A549 (cell line): ENCODE measurements at regions not wholly inside any gene's neighbourhood (a gene's known extent, or its start where the extent isn't known, plus 50 kb on each side); places are given as distances from the start of the nearest gene placed in this dataset.

Experiments used
- ATAC-seq, 2 experiments: fragments of 200-7000 bp in 1 of 2; fragments of >200 bp in 1 of 2; cut with Nextera tagmentation in 1 of 2; cut with Tn5 transposase in 1 of 2; 3 replicates each; pipeline versions ENCODE4 v1.8.0 to v1.9.1; 2018 to 2020; ENCODE audit warnings: mild to moderate bottlenecking in 1 of 2, moderate library complexity in 1 of 2
- CTCF ChIA-PET: fragments of 300-600 bp; sonication (Branson Sonifier 250); formaldehyde crosslinking; extraction: SDS; loops from one replicate; lab custom pipeline; 2021; ENCODE audit warnings: antibody characterized with exemption, inconsistent platforms; lab: Yijun Ruan, JAX
- POLR2A ChIA-PET: fragments of 350-600 bp; formaldehyde crosslinking; extraction: SDS; loops from one replicate; lab custom pipeline; 2021; ENCODE audit warnings: antibody characterized with exemption, inconsistent platforms; lab: Yijun Ruan, JAX
- DNase-seq, 2 experiments: peaks; one replicate each; pipeline versions ENCODE4 v3.0.0 to v3.0.0-alpha.2; 2011 to 2016; ENCODE audit warnings: low read depth in 1 of 2, low spot score in 1 of 2
- FAIRE-seq: peaks from 2 replicates; lab custom pipeline; 2011; peaks lifted over from hg19 to GRCh38; lab: Jason Lieb, UNC
- H3K27ac ChIP-seq, 2 experiments: fragments of >200 bp; sonication (Bioruptor Twin); formaldehyde crosslinking; 3 replicates each; pipeline ENCODE4 v1.5.1; 2016 to 2017
- H3K4me1 ChIP-seq: fragments of >200 bp; sonication (Bioruptor Twin); formaldehyde crosslinking; 3 replicates; pipeline ENCODE4 v1.6.1; 2016
- H3K4me2 ChIP-seq: fragments of >200 bp; sonication (Bioruptor Twin); formaldehyde crosslinking; 3 replicates; pipeline ENCODE4 v1.6.1; 2016
- H3K4me3 ChIP-seq: fragments of >200 bp; sonication (Bioruptor Twin); formaldehyde crosslinking; 3 replicates; pipeline ENCODE4 v1.5.1; 2016
- H3K9me3 ChIP-seq: fragments of >200 bp; sonication (Bioruptor Twin); formaldehyde crosslinking; 3 replicates; pipeline ENCODE4 v1.6.1; 2016
- BHLHE40 ChIP-seq: IDR thresholded peaks from 2 replicates; pipeline ENCODE4 v1.6.1; 2012; ENCODE audit warnings: low read depth, low read length, inconsistent platforms
- CHD2 ChIP-seq: fragments of 150-350 bp; IDR thresholded peaks from 2 replicates; pipeline ENCODE4 v1.6.1; 2014; ENCODE audit warnings: low read length; ENCODE audit not compliant: partially characterized antibody
- CHD4 ChIP-seq: fragments of 200-600 bp; sonication (generic); IDR thresholded peaks from 2 replicates; pipeline ENCODE4 v1.6.1; 2016; ENCODE audit warnings: antibody characterized with exemption, mild to moderate bottlenecking, borderline replicate concordance
- CTCF ChIP-seq: fragments of >200 bp; sonication (Bioruptor Twin); formaldehyde crosslinking; IDR thresholded peaks from 3 replicates; pipeline ENCODE4 v1.5.1; 2016
- EP300 ChIP-seq, 2 experiments: fragments of >200 bp; sonication (Bioruptor Twin); formaldehyde crosslinking; IDR thresholded peaks; 2 replicates in 1 of 2; 3 replicates in 1 of 2; pipeline ENCODE4 v1.6.1; 2016 to 2017
- ESRRA ChIP-seq: fragments of 150-350 bp; IDR thresholded peaks from 2 replicates; pipeline ENCODE4 v1.6.1; 2014; ENCODE audit warnings: mild to moderate bottlenecking, low read length, borderline replicate concordance
- FOSB ChIP-seq: fragments of 250-450 bp; sonication (Bioruptor Pico); IDR thresholded peaks from 2 replicates; pipeline ENCODE4 v1.5.0; 2020; ENCODE audit warnings: mild to moderate bottlenecking, moderate library complexity
- FOSL2 ChIP-seq, 2 experiments: fragments of 450-650 bp in 1 of 2; fragments of >200 bp in 1 of 2; sonication (Bioruptor Twin) in 1 of 2; formaldehyde crosslinking; IDR thresholded peaks; 2 replicates each; pipeline versions ENCODE4 v1.5.0 to v1.6.1; 2016 to 2020; ENCODE audit warnings: mild to moderate bottlenecking in 1 of 2, moderate library complexity in 1 of 2
- HES2 ChIP-seq: fragments of >200 bp; sonication (Bioruptor Twin); formaldehyde crosslinking; IDR thresholded peaks from 2 replicates; pipeline ENCODE4 v1.6.1; 2016
- HMGXB4 ChIP-seq: fragments of 250-450 bp; sonication (Bioruptor Pico); IDR thresholded peaks from 2 replicates; pipeline ENCODE4 v1.5.0; 2021; ENCODE audit warnings: mild to moderate bottlenecking, moderate library complexity, borderline replicate concordance
- HOXA7 ChIP-seq: fragments of 250-450 bp; sonication (Bioruptor Pico); IDR thresholded peaks from 2 replicates; pipeline ENCODE4 v1.5.0; 2020; ENCODE audit warnings: mild to moderate bottlenecking, moderate library complexity
- HOXB5 ChIP-seq: fragments of 250-450 bp; sonication (Bioruptor Pico); IDR thresholded peaks from 2 replicates; pipeline ENCODE4 v1.5.0; 2020; ENCODE audit warnings: mild to moderate bottlenecking, moderate library complexity
- JUN ChIP-seq, 2 experiments: fragments of >200 bp; sonication (Bioruptor Twin); formaldehyde crosslinking; IDR thresholded peaks; 2 replicates in 1 of 2; 3 replicates in 1 of 2; pipeline ENCODE4 v1.6.1; 2016 to 2017
- KDM1A ChIP-seq: fragments of 200-600 bp; sonication (generic); IDR thresholded peaks from 2 replicates; pipeline ENCODE4 v1.6.1; 2016; ENCODE audit warnings: low read depth, mild to moderate bottlenecking
- MAZ ChIP-seq: fragments of 150-350 bp; IDR thresholded peaks from 2 replicates; pipeline ENCODE4 v1.6.1; 2014; ENCODE audit warnings: antibody characterized with exemption, low read depth, low read length, borderline replicate concordance
- NR3C1 ChIP-seq: fragments of >200 bp; sonication (Bioruptor Twin); formaldehyde crosslinking; IDR thresholded peaks from 3 replicates; pipeline ENCODE4 v1.6.1; 2017
- POLR2A ChIP-seq: IDR thresholded peaks from 2 replicates; pipeline ENCODE4 v1.6.1; 2012; ENCODE audit warnings: mild to moderate bottlenecking, low read length
- RCOR1 ChIP-seq: fragments of 150-350 bp; IDR thresholded peaks from 2 replicates; pipeline ENCODE4 v1.6.1; 2014; ENCODE audit warnings: antibody characterized with exemption, low read length, low read depth
- REST ChIP-seq: fragments of 200-600 bp; sonication (generic); IDR thresholded peaks from 2 replicates; pipeline ENCODE4 v1.6.1; 2016; ENCODE audit warnings: antibody characterized with exemption, mild to moderate bottlenecking, moderate library complexity
- RFX5 ChIP-seq: fragments of 450-650 bp; IDR thresholded peaks from 2 replicates; pipeline ENCODE4 v1.7.1; 2014; ENCODE audit warnings: antibody characterized with exemption, mild to moderate bottlenecking, moderate library complexity
- USF2 ChIP-seq: fragments of 450-650 bp; IDR thresholded peaks from 2 replicates; pipeline ENCODE4 v1.6.1; 2014; ENCODE audit warnings: antibody characterized with exemption
- ZFP36 ChIP-seq: fragments of 450-650 bp; IDR thresholded peaks from 2 replicates; pipeline ENCODE4 v1.6.1; 2014; ENCODE audit warnings: borderline replicate concordance; ENCODE audit not compliant: partially characterized antibody
- WGBS: methylation state at CpG from one replicate; pipeline ENCODE4 v1.1.6; 2017; ENCODE audit errors: missing lambda C conversion rate; 5-methylcytosine and 5-hydroxymethylcytosine counted together

GRCh38 chr20:21601799-21602198 is 87.9 kb upstream of the NKX2-2 start:
- H3K4me3 ChIP-seq, result no peak overlapping the region
- CTCF ChIA-PET, result interaction anchor here (0.6 to 5.5 kb wide), 6 partner anchors 12 to 1118 kb away, joined by 3 to 29 read pairs (median 4); no protein-coding TSS in a partner anchor
- no peak for TF ChIP-seq CHD2
- TF ChIP-seq, all 56 proteins: peak for 0
- Histone ChIP-seq H3K27ac (no peak overlapping the region), H3K4me1 (no peaks in the 10 kb centered on the region), H3K4me2 (no peak overlapping the region), H3K9me3 (peaks cover 9% of the 10 kb centered on the region)
- WGBS, result 0% methylated on average over 4 of the region's 4 CpGs
- POLR2A ChIA-PET, result no interaction called here
- DNase-seq (no peak), ATAC-seq (no peak), FAIRE-seq (no peak)

GRCh38 chr20:21586682-21587081 is 72.8 kb upstream of the NKX2-2 start:
- POLR2A ChIA-PET, result no interaction called here
- H3K27ac ChIP-seq, result no peak overlapping the region
- no peak for ATAC-seq
- H3K9me3 ChIP-seq, result peaks cover 8% of the 10 kb centered on the region; the same call in 2 of the 3 replicates
- TF ChIP-seq HMGXB4 (CRISPR knock-in tag) (no peak), CHD4 (no peak), POLR2A (peak; percentile 15; the same call in 1 of the 2 replicates)
- no peaks in the 10 kb centered on the region for H3K4me1 ChIP-seq
- WGBS, result 13% methylated on average over 4 of the region's 4 CpGs
- H3K4me3 ChIP-seq, result no peak overlapping the region
- CTCF ChIA-PET, result no interaction called here
- FAIRE-seq, result no peak
- DNase-seq, result no peak
- no peak overlapping the region for H3K4me2 ChIP-seq

- H3K4me1 ChIP-seq, result no peaks in the 10 kb centered on the region
- ChIA-PET POLR2A (no interaction called here), CTCF (interaction anchor here (1.0 to 7.8 kb wide), 5 partner anchors 8 to 32 kb away, joined by 3 to 59 read pairs (median 4); no protein-coding TSS in a partner anchor)
- FAIRE-seq, result no peak
- H3K9me3 ChIP-seq, result peaks cover 8% of the 10 kb centered on the region; the same call in 2 of the 3 replicates
- WGBS, result 8% methylated on average over 10 of the region's 10 CpGs
- H3K4me3 ChIP-seq, result no peak overlapping the region
- ATAC-seq, result no peak
- no peak overlapping the region for H3K27ac ChIP-seq
- H3K4me2 ChIP-seq, result no peak overlapping the region
- DNase-seq, result no peak
- TF ChIP-seq HES2 (no peak), KDM1A (no peak), USF2 (no peak), EP300 (IDR thresholded peaks at IDR 0.05) (no peak), HOXB5 (no peak), FOSL2 (IDR thresholded peaks at IDR 0.05) (no peak), FOSL2 (CRISPR knock-in tag; IDR thresholded peaks at IDR 0.05) (no peak), CTCF (no peak), ESRRA (no peak), NR3C1 (no peak)
These were observed 69.8 kb upstream of the NKX2-2 start for GRCh38 chr20:21583486-21584168.

- Histone ChIP-seq H3K9me3 (no peaks in the 10 kb centered on the region), H3K4me2 (no peak overlapping the region), H3K4me1 (no peaks in the 10 kb centered on the region), H3K27ac (no peak overlapping the region), H3K4me3 (no peak overlapping the region)
- 3% methylated on average over 4 of the region's 4 CpGs for WGBS
- FAIRE-seq, result no peak
- TF ChIP-seq JUN (IDR thresholded peaks at IDR 0.05) (no peak), REST (no peak), RCOR1 (no peak), FOSB (CRISPR knock-in tag) (no peak), RFX5 (no peak), ZFP36 (no peak), MAZ (no peak), BHLHE40 (no peak), HOXA7 (CRISPR knock-in tag) (no peak)
- CTCF ChIA-PET, result interaction anchor here (2.3 kb wide), 1 partner anchor 740 kb away, joined by 6 read pairs; no protein-coding TSS in a partner anchor
- DNase-seq, result no peak
- ATAC-seq, result no peak
- POLR2A ChIA-PET, result no interaction called here
These were observed 63.7 kb upstream of the NKX2-2 start for GRCh38 chr20:21577551-21577950.
